ENCODE measurements at regions not wholly inside any gene's neighbourhood (a gene's known extent, or its start where the extent isn't known, plus 50 kb on each side); places are given as distances from the start of the nearest gene placed in this dataset.

DNA sequence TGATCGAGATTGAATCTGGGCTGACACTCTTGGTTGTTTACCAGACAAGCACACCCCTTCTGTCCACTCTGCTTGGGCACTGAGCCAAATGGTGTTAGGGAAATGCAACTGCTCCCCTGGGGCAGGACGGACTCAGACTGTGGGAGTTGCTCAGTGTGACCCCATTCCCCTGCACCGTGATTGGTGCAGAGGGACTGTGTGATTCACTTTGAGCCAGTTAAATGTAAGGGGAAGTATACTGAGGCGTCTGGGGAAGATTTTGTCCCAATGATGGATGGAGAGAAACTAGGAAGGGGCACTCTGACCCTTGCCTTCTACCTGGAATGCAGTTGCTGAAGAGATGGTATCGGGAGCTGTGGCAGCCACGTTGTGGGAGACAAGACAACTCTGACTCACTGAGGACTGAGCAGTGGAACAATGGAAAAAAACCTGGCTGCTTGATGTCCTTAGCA lies 196.0 kb upstream of the ANKRD55 start:
- Histone ChIP-seq H3K36me3 (no peaks in the 10 kb centered on the region), H3K27me3 (no peaks in the 10 kb centered on the region), H3K4me1 (peaks cover 0 to 13% (median 7%) of the 10 kb centered on the region in 4 donors), H3K9me3 (no peaks in the 10 kb centered on the region), H3K4me3 (no peak overlapping the region), H3K27ac (no peak overlapping the region)
- 33 to 55% (median 34%) methylated on average over 6 of the region's 6 CpGs for WGBS, 5 donors
- intact Hi-C loops (cut with DNase I; ENCODE audit: low total_unique reads) = no loop called here
- peak; percentile 76 to 77 for DNase-seq
- TF ChIP-seq POLR2AphosphoS5 (IDR thresholded peaks at IDR 0.05) (peak in 1 of 3 donors; percentile 42), POLR2A (IDR thresholded peaks at IDR 0.05) (no peak)

DNA sequence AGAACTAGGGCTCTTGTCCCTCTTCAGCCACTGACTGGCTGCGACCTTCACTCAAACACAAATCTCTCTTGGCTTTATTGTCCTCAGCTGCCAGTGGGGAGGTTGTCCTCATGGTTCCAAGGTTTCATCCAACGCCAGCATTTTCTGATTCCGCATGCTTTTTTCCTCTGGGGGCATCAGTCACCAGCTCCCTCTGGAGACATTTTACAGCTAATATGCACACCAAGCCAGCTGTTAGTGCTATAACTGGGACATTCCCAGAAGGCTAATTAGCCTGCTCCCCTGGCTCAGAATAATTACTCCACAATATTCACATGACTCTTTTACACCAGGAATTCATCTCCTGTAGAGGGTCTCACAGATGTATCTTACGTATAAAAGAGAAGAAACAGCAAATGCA lies 193.6 kb upstream of the ANKRD55 start:
- Histone ChIP-seq H3K4me1 (peaks cover 2 to 27% (median 18%) of the 10 kb centered on the region in 4 donors), H3K9me3 (no peaks in the 10 kb centered on the region), H3K27me3 (no peaks in the 10 kb centered on the region), H3K36me3 (no peaks in the 10 kb centered on the region), H3K4me3 (no peak overlapping the region), H3K27ac (no peak overlapping the region)
- DNase-seq = no peak
- TF ChIP-seq, protein P1, sequence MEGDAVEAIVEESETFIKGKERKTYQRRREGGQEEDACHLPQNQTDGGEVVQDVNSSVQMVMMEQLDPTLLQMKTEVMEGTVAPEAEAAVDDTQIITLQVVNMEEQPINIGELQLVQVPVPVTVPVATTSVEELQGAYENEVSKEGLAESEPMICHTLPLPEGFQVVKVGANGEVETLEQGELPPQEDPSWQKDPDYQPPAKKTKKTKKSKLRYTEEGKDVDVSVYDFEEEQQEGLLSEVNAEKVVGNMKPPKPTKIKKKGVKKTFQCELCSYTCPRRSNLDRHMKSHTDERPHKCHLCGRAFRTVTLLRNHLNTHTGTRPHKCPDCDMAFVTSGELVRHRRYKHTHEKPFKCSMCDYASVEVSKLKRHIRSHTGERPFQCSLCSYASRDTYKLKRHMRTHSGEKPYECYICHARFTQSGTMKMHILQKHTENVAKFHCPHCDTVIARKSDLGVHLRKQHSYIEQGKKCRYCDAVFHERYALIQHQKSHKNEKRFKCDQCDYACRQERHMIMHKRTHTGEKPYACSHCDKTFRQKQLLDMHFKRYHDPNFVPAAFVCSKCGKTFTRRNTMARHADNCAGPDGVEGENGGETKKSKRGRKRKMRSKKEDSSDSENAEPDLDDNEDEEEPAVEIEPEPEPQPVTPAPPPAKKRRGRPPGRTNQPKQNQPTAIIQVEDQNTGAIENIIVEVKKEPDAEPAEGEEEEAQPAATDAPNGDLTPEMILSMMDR (IDR thresholded peaks at IDR 0.05) = no peak
- TF ChIP-seq POLR2AphosphoS5 (IDR thresholded peaks at IDR 0.05) = no peak
- no peak for TF ChIP-seq EP300 (IDR thresholded peaks at IDR 0.05)
- no peak for TF ChIP-seq POLR2A (IDR thresholded peaks at IDR 0.05)
- WGBS, 5 donors = 85 to 96% (median 88%) methylated on average over 4 of the region's 4 CpGs
- intact Hi-C loops (cut with DNase I; ENCODE audit: low total_unique reads) = no loop called here

DNA sequence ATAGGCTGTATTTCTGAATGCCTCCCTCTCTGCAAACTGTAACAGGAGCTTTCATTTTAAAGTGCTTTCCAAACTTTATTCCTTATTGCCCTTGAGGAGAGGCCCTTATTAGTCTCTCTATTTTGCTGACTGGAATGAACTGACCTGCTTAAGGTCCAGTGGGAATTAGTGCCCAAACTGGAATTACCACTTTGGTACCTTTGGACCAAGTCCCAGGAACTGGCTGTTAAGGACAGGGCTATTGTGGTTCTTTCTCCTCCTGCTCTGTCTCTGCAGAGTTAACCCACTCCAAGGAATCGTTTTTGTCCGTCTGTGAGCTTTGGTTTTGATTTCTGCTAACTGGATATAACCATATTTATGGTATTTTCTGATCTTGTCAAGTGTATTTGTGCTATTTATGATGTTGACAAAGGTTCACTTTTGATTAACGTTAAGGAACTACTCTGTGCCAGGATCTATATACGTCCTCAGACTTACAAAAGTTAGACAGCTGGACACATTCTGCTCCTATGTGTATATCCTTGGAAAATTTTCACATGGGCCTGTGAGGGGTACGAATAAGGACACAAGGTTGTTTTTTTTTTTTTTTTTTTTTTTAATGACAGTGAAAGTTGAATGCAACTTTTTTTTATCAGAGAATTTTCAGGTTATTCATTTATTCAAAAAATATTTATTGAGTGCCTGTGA lies 189.1 kb upstream of the ANKRD55 start:
- TF ChIP-seq EP300 (IDR thresholded peaks at IDR 0.05) = no peak
- TF ChIP-seq POLR2AphosphoS5 (IDR thresholded peaks at IDR 0.05) = peak in 2 of 3 donors; percentile 64 to 86
- no peak for TF ChIP-seq POLR2A (IDR thresholded peaks at IDR 0.05)
- TF ChIP-seq, protein P1 (IDR thresholded peaks at IDR 0.05) = no peak
- Histone ChIP-seq H3K4me1 (peaks cover 6 to 26% (median 14%) of the 10 kb centered on the region in 4 donors), H3K27me3 (no peaks in the 10 kb centered on the region), H3K4me3 (no peak overlapping the region), H3K27ac (peak overlapping the region; percentile 48 to 74 (median 71)), H3K36me3 (no peaks in the 10 kb centered on the region), H3K9me3 (peaks cover 0 to 12% (median 9%) of the 10 kb centered on the region in 4 donors)
- 25 to 47% (median 32%) methylated on average over 5 of the region's 5 CpGs for WGBS, 5 donors
- intact Hi-C loops (cut with DNase I; ENCODE audit: low total_unique reads) = no loop called here
- peak; percentile 82 to 90 for DNase-seq

DNA sequence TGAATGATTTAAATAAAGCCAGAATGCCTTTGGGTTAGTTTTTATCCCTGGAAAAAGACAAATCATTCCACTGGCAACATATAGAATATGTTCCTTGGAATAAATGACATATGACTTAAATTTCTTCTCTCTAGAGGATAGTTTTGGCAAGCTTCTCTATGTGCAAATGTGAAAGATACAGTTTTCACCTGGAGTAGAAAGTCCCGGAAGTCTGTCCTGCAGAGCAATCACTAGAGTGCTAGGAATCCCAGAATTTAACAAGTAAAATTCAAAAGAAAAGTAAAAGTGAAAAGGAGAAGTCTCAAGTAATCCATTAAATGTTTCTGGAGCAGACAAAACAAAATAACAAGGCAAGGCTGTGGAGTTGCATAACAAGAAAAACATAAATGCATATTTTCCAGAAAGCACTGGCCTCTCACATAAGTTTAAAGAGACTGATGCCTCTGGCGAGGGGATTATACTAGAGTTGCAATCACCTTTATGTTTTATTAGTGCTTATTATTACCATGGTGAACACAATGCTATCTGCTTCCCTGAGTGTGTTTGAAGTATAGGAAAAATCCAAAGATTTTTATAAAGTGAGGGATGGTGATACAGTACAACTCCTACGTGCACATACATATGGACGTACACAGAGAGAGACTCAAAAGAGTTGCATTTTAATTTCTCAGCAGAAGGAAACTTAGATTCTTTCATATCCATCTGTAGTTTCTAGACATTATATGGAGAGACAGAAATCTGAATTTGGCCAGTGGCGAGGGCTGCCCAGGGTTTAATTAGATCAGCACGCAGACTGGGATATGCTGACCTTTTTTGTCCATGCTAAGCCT lies 188.3 kb upstream of the ANKRD55 start:
- H3K27ac ChIP-seq = peak overlapping the region; percentile 48 to 74 (median 71)

More for the DNA sequence above, 188.3 kb upstream of the ANKRD55 start:
- Histone ChIP-seq H3K4me3 (no peak overlapping the region), H3K9me3 (peaks cover 0 to 12% (median 9%) of the 10 kb centered on the region in 4 donors), H3K4me1 (peaks cover 6 to 28% (median 14%) of the 10 kb centered on the region in 4 donors), H3K27me3 (no peaks in the 10 kb centered on the region), H3K36me3 (no peaks in the 10 kb centered on the region)
- DNase-seq = no peak
- intact Hi-C loops (cut with DNase I; ENCODE audit: low total_unique reads) = no loop called here
- whole genome bisulfite sequencing, 5 donors = 28 to 61% (median 47%) methylated on average over 6 of the region's 6 CpGs
- TF ChIP-seq POLR2AphosphoS5 (IDR thresholded peaks at IDR 0.05) = no peak
- TF ChIP-seq POLR2A (IDR thresholded peaks at IDR 0.05) = no peak
- TF ChIP-seq EP300 (IDR thresholded peaks at IDR 0.05) = no peak
- TF ChIP-seq, protein P1 (IDR thresholded peaks at IDR 0.05) = no peak

Measured in stomach (tissue), 8 donors.